Islet of Langerhans (tissue), 1 donor: ENCODE measurements at regions not wholly inside any gene's neighbourhood (a gene's known extent, or its start where the extent isn't known, plus 50 kb on each side); places are given as distances from the start of the nearest gene placed in this dataset.
"Not testable (repeated sequence)": the region's sequence is repeated elsewhere in the genome, so short reads cannot be mapped to it uniquely, and the experiment has no call there.

Source experiments
- FAIRE-seq: peaks from one replicate; lab custom pipeline; 2011; peaks lifted over from hg19 to GRCh38; lab: Jason Lieb, UNC

DNA sequence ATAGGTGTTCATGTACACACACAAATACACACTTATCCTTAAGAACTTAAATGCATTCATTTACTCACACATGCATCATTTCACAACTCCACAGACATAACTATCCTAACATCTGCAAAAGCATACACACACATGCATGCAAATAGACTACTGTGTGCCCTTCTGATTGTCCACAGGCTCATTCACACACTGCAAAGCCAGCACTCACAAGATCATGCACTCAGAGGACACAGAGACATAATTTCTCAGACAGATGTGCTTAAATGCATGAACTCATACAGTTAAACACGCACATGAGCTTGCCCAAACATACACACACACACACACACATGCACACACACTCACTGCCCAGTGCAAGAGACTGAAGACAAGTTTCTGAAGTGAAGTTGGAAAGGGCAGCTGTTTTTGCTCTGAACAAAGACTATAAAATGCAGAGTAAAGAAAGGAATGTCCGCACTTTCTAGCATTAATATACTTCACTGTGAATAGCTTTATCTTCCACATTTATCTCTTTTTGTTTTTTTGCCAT, 1018.0 kb upstream of the HS3ST1 start:
- no peak for FAIRE-seq

GRCh38 chr4:12446256-12446655, 1017.6 kb upstream of the HS3ST1 start:
- no peak for FAIRE-seq

- no peak for FAIRE-seq
Measured at GRCh38 chr4:12445711-12446235, 1017.1 kb upstream of the HS3ST1 start.

DNA sequence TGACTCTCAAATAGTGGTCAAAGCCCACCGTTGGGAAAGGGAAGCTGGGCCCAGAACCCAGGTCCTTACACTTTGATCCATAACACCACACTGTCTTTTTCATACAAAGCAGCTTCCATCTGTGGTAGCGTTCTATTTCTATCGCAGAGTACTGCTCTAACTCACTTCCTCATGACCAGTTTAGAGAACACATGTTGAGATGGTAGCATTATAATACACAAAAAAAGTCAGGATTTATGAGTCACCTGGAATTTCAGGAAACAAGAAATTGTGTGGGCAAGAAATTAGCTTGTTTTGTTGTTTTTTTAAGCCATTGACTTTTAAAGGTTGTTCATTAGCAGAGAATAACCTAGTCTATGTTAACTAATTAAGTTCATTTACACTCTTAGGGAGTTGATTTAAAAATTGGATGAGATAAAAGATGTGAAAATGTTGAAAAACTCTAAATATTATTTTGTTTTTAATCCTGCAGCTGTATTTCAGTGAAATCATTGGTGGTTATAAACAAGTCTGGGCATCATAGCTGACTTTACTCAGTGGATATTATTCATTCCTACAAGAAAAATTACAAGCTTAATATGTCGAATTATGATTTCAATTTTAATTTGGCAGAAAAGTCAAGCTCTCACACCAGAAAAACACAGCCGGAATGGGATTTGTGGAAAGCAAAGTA, 1011.1 kb upstream of the HS3ST1 start:
- no peak for FAIRE-seq

GRCh38 chr4:12431259-12431658, 1002.6 kb upstream of the HS3ST1 start:
- FAIRE-seq = not testable (repeated sequence)

DNA sequence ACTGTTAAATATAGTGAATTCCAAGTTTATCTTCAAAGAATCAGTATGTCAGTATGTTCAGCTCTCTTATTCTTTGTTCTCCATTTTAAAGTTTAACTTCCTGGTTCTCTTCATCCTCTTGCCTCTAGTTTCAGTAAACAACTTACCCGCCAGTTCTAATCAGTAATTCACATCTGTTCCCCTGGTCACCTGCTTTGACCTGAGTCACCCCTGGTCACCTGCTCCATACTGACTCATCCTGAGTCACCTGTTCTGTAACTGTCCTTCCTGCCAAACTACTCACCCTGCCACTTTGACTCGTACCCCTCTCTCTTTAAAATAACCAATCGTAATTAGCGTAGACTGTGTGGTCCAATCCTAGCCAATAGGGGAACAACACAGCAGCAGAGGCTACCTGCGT, 992.7 kb upstream of the HS3ST1 start:
- FAIRE-seq = no peak

GRCh38 chr4:12416755-12417154, 988.1 kb upstream of the HS3ST1 start:
- FAIRE-seq = no peak

- no peak for FAIRE-seq
Measured at GRCh38 chr4:12414181-12414812, 985.6 kb upstream of the HS3ST1 start.

- no peak for FAIRE-seq
Measured at GRCh38 chr4:12411072-12411471, 982.4 kb upstream of the HS3ST1 start.

DNA sequence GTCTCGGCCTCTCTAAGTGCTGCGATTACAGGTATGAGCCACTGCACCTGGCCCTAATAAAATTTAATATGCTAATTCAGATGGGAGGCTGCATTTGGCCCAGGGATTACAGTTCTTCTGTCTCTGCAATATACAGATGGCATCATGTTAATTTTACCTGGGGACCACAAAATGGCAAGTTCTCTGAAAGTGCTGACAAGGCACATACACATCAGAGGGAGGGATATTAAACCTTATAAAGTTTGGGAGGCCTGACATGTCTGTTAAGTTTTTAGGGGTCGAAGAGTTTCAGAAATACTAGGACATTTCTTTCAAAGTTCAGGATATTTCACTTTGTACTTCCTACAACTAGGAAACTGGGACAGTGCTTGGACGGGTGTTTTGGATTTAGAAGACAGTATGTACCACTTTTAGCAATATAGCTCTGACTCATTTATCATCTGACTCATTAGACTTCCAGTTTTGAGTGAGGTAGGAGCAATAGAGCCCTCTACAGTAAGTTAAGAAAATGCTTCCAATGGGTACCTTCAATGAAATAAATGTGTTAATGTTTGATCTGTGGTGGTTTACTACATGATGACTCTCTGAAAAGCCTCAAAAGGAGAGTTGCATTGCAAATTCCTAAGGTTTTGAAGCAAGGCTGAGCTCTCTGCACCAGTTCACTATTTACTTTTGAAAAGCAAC, 981.0 kb upstream of the HS3ST1 start:
- FAIRE-seq = peak; percentile 49

DNA sequence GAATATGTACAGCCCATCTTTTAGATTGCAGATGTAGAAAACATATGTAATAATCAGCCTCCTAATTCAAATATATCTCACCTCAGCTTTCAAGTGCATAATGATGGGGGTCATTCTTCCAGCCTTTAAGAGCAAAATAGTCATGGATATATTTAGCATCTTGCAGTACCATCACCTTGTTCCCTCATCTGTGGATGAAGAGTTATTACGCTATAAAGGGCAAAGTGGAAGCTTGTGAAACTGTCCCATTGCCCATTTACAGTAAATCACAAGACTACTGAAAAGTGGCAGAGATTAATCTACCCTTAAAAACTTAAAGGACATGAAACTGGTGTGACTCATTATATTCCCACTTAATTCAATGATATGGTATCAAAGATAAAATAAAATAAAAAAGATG, 979.7 kb upstream of the HS3ST1 start:
- no peak for FAIRE-seq

- FAIRE-seq = no peak
Measured at GRCh38 chr4:12403175-12403574, 974.5 kb upstream of the HS3ST1 start.

GRCh38 chr4:12399781-12400180, 971.1 kb upstream of the HS3ST1 start:
- FAIRE-seq = no peak

DNA sequence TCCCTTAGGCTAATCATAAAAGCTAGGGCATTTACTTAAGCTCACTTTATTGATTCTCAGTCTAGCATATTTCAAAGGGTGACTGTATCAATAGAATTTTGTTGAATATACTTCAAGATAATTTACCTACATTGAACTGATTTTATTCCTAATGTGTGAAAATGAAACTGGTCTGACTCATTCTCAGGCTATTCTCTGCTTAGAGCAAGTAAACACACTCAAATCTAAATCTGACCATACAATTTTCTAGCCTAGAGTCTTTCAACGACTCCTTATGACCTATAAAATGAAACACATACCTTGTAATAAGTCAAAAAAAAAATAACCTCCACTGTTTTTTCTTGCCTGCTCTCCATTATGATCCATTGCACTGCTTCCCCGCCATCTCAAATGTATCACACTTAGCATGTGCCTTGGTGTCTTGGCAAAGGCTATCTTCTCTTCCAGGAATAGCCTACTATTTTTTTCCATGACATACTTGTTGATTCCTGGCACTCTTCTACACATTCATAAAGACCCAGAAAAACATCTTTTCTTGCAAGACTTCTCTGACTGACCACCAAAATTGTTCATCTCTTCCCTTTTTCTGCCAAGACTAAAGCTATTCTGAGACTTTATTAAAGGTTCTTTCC, 965.1 kb upstream of the HS3ST1 start:
- peak; percentile 93 for FAIRE-seq

GRCh38 chr4:12389604-12390003, 960.9 kb upstream of the HS3ST1 start:
- FAIRE-seq = no peak

DNA sequence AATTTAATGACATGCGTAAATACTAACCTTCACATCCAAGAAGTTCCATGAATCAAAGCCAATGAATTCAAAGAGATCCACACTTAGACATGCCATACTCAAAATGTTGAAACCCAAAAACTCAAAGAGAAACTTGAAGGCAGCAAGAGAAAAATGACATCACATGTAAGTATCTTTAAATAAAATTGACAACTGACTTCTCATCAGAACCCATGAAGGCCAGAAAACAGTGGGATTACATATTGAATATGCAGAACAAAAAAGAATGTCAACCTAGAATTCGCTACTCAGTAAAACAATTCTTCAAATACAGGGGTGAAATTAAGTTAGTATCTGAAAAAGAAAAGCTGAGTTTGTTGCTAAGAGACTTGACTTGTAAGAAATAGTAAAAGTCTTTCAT, 953.9 kb upstream of the HS3ST1 start:
- FAIRE-seq = peak; percentile 5

GRCh38 chr4:12379191-12379590, 950.5 kb upstream of the HS3ST1 start:
- FAIRE-seq = no peak

- no peak for FAIRE-seq
Measured at GRCh38 chr4:12375805-12376204, 947.1 kb upstream of the HS3ST1 start.

GRCh38 chr4:12365869-12366268, 937.2 kb upstream of the HS3ST1 start:
- not testable (repeated sequence) for FAIRE-seq

DNA sequence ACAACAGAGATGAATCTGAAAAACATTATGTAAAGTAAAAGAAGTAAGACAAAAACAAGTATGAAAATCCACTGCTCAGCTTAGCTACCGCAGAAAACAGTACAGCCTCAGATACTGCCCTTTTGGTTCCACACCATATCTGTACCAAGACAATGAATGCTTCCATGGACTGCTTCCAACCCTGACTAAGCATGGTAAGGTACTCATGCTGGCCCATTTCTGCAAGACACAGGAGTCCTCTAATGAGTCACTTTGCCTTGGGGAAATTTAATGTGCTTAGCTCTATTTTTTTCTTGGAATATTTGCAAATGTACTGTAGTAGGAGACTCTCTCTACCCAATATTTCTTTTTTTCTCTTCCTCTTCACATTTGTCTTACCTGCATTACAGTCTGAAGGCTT, 931.7 kb upstream of the HS3ST1 start:
- no peak for FAIRE-seq

DNA sequence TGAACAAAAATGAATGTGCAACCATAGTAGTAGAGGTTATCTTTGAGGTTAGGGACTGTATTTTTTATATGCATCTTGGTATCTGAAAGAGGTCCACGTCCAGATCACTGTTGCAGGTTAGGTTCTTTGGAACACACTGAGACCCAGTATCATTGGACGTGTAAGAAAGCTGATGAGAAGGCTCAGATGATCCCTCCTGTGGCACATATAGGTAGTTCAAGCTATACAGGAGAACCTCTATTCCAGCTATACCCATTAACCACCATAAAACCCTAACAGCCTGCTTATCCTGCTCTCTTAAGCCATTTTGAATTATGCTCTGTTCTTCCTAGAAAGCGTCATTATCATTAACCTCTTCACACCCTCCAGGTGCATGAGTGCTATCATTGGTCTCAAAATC, 930.7 kb upstream of the HS3ST1 start:
- no peak for FAIRE-seq

DNA sequence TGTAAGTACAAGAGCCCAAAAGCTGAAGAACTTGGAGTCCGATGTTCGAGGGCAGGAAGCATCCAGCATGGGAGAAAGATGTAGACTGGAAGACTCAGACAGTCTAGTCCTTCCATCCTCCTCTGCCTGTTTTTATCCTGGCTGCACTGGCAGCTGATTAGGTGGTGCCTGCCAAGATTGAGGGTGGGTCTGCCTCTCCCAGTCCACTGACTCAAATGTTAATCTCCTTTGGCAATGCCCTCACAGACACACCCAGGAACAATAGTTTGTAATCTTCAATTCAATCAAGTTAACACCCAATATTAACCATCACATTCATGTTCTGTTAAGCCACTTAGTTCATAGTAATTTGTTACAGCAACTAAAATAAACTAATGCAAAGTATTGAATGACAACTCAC, 904.4 kb upstream of the HS3ST1 start:
- not testable (repeated sequence) for FAIRE-seq

GRCh38 chr4:12324965-12325364, 896.3 kb upstream of the HS3ST1 start:
- no peak for FAIRE-seq
